IPS DF 4.7 (cell line): ENCODE measurements at regions not wholly inside any gene's neighbourhood (a gene's known extent, or its start where the extent isn't known, plus 50 kb on each side); places are given as distances from the start of the nearest gene placed in this dataset.

Experiments used
- DNase-seq: peaks from one replicate; pipeline ENCODE4 v3.0.0-alpha.2; 2013; ENCODE audit warnings: low spot score; ENCODE audit errors: extremely low read depth

DNA sequence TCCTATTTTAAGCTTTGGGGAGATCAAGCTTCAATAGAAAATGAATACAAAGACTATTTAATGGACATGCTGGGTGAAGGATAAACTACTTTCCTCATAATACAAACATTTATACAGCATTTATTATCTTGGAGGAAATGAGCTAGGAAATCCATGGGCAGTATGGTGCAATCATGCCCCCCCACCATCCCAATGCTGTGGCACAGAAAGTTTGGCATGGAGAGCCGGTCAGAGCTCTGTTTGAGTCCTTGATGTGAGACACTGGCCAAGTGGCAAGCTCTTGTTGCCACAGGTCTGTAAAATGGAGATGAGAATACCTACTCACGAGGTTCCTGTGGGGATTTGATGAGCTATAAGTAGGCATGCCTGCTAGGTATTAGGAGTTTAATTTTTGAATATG, 120.6 kb downstream of the MAB21L3 start:
- DNase-seq: no peak

DNA sequence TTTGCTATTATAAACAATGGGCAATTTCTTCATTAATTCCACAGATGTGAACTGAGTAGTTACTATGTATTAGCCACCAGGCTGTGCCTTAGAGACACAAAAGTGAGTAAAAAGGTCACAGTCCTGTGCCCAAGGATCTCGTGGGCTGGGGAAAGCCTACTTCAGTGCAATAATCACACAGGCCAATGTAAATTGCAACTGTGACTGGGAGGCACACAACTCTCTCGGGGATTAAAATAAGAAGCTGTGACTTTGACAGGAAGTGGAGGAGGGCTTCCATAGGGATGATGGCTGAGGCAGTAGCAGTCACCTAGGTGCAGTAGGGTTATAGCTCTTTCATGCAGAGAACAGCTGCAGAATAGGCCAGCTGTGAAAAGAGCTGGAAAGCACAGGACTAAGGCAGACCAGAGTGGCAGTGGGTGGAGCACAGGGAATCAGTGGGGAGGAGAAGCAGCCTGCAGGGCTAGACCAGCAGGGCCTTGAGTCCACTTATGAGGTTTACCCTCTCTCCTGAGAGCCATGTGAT, 121.9 kb downstream of the MAB21L3 start:
- DNase-seq: no peak

DNA sequence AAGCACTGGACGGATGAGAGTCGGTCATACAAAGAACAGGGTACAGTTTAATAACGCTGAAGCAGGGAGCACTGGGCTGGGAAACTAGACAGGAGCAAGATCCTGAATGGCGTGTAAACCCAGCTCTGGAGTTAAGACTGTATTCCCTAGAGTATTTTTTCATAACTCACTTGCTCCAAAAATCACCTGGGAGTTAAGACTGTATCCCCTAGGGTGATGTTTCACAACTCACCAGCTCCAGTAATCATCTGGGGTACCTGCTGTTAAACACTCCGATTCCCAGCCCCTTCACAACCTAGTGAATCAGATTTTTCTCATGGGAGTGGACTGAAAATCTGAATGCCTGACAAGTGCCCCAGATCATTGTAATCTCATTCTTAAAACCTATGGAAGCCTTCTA, 123.2 kb downstream of the MAB21L3 start:
- no peak for DNase-seq

DNA sequence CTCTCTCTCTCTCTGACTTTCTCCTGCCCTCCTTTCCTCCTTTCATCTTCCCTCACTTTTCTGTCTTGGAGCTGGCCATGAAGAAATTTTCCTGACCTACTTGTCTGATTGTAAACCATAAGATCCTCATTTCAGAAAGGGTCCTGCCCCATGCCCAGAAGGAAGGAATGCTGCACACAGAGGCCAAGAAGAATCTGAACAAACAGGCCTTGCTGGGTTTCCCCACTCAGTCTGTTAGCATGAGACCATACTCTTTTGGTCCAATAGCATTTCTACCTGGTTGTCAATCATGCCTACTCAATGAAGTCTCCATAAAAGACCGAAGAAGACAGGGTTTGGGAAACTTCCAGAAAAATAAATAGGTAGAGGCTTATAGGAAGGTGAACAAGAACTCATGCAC, 128.7 kb downstream of the MAB21L3 start:
- DNase-seq: no peak

DNA sequence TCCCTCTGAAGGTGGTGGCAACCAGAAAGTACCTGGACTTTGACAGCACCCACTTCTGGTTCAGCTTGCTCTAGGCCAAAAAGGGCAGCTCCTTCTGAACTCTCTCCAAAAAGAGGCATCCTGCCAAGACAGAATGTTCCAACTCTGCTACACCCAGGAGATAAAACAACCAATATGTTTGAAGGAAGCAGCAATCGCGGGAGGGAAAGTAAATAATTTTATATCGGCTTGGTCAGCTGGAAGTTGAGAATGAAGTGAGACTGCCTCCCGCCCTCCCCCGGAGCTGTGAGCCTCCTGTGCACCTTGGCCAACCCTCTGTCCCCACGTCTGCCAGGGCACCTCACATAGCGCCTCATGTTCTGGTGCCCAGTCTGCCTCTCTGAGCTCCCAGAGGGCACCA, 130.3 kb upstream of the ATP1A1 start:
- DNase-seq: no peak

DNA sequence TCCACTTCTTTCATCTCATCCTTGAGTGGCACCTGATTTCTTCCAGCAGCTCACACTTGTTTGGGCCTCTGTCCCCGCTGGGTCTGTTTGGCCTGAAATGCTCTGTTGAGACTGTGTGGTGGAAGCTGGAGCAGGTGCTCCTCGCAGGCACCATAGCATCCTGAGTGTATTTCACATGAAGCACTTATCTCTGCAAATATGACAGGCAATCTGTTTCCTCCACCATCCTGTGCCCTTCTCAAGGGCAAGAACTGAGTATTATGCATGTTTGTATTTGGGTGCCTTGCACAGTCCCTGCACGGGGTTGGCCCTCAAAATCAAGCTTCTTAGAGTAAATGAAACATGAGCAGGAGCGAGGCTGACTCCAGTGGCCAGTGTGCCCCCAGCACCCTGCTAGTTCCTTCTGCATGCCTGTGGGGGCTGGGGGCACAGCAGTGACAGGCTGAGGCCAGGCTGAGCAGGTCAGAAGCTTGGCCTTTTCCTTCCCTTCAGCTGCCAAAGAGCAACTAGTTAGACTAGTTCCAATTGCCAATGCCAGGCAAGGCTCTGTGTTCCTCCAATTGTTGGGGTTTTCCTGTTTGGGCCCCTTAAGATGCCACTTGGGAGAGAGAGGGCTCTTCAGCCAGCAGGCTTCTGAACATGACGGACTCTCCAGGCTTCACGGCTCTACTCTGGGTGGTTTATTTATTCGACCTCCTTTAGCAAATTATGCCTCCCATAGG, 129.6 kb upstream of the ATP1A1 start:
- DNase-seq: no peak

DNA sequence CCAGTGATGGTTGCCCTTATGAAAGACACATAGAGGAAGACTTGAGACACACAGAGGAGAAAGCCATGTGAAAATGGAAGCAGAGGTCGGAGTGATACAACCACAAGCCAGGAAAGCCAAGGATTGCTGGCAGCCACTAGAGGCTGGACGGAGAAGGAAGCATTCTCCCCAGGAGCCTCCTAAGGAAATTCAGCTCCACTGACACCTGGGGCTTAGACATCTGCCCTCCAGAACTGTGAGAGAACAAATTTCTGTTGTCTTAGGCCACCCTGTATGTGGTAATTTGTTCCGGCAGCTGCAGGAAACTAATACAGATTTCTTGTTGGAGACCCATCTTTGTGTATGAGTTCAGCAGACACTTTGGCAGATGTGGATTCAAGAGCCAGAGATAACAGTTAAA, 126.9 kb upstream of the ATP1A1 start:
- DNase-seq: no peak

DNA sequence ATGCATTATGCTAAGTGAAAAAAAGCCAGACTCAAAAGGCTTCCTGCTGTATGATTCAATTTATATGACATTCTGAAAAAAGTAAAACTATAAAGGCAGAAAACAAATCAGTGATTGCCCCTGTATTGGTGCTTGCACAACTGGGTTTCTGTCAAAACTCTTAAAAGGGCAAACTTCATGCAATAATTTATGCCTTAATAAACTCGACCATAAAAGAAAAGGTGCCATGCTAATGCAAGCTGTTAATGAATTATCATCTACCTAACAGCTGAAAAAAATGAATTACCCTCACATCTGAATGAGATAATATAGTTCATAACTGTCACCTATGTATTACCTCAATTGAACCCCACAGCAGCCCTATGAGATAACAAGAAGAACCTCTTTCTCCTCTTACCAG, 120.8 kb upstream of the ATP1A1 start:
- DNase-seq: no peak

DNA sequence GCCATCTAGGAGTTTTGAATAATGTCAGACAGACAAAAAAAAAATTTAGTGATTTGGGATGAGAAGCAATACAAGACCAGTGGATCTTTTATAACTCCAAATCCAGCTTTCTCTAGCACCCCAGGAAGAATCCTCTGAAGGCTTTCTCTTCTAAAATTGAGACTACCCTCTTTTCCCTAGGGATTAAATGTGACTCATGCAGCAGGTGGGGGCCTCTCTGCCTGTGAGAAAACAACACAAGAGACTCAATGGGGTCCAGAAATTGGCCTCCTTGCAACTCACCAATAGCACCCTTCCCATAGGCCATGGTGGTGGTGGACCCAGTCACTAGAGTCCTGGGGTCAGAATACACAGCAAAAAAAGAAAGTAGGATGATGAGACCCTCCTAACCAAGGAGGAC, 120.3 kb upstream of the ATP1A1 start:
- DNase-seq: no peak

DNA sequence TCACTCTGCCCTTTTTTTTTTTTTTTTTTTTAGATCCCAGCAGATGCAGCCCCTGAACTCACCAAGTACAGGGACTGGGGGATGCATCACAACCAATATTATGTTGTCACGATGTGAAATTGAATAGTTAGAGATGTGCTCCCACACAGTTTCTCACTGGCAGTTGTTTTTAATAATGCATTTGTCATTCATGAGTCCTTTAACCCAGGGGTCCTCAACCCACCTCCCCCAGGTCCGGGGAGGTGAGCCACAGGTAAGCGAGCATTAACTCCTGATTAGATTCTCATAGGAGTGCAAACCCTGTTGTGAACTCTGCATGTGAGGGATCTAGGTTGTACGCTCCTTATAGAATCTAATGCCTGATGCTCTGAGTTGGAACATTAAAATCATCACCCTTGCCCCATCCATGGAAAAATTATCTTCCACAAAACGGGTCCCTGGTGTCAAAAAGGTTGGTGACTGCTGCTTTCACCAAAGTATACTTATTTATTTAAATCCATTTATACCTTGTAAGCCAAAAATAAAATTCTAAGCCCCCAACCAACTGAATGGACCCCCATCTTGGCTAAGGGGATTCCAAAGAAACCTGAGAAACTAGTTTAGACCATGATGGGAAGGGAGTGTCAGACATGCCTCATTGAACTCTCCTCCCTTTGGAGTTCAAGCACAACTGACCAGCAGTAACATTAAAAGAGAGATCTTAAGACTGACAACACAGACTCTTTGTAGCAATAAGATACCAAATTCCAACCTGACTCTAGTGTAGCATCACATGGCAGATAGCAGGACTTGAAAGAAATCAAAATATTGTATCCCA, 119.3 kb upstream of the ATP1A1 start:
- DNase-seq: no peak

DNA sequence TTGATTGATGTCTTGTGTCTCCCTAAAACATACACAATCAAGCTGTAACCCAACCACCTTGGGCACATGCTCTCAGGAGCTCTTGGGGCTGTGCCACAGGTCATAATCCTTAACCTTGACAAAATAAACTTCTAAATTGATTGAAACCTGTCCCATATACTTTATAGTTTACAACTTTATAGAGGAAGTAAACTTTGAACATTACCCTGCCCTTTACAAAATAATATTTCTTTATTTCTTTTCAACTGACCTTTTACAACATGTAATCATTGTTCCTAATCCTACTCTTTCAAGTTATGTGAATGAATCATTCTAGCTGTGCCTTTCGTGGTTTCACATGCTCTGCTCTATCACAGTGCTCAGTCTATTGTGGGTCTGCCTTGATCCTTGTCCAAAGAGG, 118.3 kb upstream of the ATP1A1 start:
- no peak for DNase-seq

DNA sequence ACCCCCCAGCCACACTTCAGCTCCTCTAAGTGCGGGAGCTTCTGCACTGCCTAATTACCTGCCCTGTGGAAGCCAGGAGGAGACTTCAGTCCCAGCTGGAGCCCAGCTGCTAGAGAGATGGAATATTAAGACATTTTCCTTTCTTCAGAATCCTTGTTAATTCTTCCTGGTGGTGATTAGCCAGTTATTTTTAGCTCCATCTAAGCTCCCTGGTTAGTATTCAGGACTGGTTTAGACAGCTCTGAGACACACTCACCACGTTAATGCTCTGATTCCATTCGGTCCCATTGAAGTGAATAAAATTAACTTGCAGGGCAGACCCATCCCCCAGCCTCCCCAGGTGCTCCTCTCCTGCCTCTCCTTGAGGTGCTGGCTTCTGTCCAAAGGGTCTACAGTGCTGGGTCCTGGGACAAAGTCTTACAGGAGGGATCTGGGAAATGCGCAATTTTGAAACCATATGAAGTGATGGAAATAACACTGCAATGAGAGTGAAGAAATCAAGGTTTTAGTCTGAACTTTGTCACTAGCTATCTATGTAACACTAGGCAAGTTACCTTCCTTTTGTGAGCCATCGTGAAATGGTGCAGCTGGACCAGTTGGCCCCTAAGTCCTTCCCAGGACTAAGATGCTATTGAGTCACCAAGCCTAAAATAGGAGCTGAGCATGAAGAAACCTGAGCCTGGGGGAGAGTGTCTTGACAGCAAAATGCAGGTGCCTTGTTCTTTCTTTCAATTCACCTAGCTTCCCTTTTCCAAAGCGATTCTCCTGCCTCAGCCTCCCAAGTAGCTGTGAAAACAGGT, 117.4 kb upstream of the ATP1A1 start:
- no peak for DNase-seq

DNA sequence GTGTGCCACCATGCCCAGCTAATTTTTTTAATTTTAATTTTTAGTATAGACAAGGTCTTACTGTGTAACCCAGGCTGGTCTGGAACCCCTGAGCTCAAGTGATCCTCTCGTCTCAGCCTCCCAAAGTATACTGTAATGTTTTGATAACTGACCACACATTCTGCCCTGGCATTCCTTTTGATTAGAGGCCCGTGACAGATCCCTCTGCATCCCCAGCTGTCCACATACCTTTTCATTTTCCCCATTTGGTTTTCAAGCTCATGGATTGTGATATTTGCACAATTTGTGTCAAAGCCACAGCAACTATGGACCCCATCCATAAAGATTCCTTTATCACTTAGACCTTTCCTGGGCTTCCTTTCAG, 116.8 kb upstream of the ATP1A1 start:
- no peak for DNase-seq

DNA sequence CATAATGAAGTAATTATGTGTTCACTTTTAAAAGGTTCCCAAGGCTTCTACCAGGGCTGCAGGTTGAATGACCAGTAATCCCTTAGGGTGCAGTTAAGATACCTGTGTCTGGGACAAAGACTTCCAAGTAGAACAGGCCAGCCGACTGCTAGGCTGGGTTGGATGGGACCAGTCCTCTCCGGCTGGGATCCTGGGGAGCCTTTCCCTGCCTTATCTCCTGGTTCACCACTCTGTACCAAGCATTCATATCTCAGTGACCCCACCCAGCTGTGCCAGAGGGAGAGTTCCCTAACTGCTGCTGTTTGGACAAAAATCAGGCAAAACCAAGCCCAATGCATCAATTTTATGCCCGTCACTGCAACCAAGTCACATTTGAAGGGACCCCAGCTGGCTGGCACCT, 116.2 kb upstream of the ATP1A1 start:
- DNase-seq: no peak

DNA sequence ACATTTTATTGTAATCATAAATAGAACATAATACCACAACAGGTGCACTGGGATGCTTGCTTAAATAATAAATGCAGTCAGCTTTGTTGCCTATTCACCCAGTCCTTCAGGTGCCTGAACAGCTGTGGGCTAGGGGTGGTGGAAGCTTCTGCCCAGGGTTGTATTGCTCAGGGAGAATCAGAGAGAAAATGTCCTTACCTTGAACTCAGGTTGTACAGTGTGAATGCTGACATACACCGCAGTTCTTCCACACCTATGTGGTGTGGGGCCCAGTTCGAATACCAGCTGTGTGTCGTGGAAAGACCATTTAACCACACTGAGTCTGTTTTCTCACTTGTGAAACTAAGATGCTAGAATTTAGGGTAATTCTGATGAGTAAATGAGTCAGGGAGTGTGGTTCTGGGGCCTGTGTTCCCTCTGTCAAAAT, 115.7 kb upstream of the ATP1A1 start:
- no peak for DNase-seq

DNA sequence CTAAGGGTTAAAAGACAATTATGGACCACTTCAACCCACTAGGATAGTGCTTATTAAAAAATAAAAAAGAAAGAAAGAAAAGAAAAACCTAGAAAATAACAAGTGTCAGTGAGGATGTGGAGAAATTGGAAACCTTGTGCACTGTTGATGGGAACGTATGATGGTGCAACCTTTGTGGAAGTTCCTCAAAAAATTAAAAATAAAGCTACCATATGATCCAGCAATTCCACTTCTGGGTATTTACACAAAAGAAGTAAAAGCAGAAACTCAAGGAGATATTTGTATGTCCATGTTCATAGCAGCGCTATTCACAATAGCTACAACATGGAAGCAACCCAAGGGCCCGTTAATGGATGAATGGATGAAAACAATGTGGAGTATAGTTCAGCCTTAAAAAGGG, 115.2 kb upstream of the ATP1A1 start:
- no peak for DNase-seq

DNA sequence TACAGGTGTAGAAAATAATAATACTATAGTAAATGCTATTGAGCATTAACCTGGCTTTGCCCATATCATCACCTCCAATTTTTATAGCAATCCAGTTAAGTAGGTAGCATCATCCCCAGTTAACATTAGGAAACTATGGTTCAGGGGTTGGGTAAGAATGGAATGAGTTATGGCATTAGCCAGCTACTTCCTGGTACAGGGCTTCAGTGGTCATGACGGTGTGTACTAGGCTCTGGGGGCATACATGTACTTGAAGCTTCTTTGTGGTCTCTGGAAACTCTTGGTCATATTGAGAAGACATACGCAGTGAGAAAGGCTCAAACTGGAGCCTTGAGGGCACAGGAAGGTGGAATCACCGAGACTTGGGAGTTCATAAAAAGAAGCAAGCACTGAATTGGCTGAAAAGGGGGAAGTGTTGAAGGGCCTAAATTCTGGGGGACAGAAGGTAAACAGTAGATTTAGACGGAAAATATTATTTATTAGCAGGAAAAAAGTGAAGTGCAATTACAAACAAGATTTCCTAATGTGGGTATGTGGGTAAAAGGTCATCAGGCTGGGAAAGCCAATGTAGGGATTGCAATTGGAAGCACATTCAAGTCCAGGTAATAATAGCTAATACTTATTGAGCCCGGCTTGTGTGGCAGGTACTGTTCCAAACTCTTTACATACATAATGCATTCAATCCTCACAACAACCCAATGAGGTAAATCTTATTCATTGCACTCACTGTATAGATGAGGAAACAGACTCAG, 114.2 kb upstream of the ATP1A1 start:
- no peak for DNase-seq

DNA sequence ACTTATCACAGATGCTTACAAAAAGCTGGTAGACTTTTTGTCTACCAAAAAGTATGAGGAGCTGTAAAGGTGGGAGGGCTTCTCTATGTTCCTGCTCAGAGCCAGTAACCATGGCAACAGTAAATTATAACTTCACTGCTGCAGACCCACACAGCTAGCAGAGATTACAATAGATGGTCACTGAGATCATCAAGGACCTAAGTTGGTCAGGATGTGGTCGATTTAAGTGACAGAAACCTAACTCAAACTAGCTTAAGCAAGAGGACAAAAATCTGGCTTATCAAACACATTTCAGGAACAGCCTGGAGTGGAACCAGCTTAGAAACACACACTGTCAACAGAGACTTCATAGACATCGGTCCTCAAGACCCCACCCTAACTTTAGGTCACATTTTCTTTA, 113.4 kb upstream of the ATP1A1 start:
- no peak for DNase-seq

DNA sequence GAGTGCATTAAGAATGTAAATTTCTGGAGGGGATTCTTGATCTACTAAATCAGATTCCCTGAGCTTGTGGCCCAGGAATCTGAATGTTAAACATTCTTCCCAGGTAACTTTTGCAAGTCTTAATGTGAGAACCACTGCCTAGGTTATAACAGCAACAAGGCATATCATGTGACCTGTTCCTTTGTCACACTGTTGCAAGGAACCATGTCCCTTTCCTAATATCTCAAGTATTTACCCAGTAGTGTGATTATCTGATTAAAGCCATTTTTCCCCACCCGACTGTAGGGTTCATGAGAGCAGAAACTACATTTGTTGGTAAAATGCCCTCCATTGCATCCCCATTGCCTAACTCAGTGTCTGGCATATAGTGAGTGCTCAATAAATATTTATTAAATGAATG, 112.9 kb upstream of the ATP1A1 start:
- no peak for DNase-seq

DNA sequence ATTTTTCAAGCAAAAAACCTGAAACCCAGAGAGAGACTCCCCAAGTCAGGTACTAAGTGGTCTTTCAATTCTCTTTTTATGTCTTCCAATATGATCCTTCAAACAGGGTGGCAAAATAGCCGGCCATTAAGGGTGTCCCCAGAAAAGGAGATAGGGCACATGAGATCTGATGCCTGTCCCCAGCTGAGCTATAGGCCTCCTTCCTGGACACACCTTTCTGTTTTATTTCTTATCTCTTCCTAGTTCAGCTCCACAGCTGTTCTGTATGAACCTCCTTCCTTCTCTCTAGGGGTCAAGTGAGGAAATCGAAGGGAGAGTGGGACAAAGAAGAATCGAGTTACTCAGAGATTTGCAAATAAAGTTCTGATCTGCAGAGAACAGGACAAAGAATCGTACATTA, 112.4 kb upstream of the ATP1A1 start:
- DNase-seq: no peak

DNA sequence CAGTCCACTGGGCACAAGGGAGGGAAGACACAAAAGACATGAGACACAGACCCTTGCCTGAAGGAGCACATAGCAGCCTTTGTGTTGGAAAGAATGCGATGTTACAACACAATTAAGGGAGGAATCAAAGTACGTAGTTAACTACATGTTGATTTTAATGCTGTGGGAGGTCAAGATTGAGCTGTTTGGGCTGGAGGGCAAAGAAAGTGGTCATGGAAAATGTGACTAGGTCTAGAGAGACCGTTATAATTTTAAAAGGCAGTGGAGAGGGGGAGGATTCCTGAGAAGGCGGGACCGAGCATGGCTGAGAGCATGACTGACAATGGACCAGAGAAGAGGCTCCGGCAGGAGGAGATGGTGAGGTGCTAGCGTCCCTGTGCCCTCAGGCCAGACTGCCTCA, 111.8 kb upstream of the ATP1A1 start:
- no peak for DNase-seq
